ENCODE measurements at regions not wholly inside any gene's neighbourhood (a gene's known extent, or its start where the extent isn't known, plus 50 kb on each side); places are given as distances from the start of the nearest gene placed in this dataset.

GRCh38 chr2:126778561-126779501 is 119.9 kb upstream of the TEX51 start:
- Mint-ChIP-seq H3K36me3 (no peaks in the 10 kb centered on the region), H3K4me1 (ENCODE audit: low read depth in 2 of 2) (peaks cover 6 to 14% of the 10 kb centered on the region in 2 donors), H3K4me3 (peak overlapping the region; percentile 49), H3K9me3 (no peaks in the 10 kb centered on the region), H3K27ac (no peak overlapping the region), H3K27me3 (peaks cover 14 to 20% of the 10 kb centered on the region in 2 donors)
- DNase-seq (ENCODE audit: low spot score) (peak; percentile 56), ATAC-seq (no peak)

GRCh38 chr2:126781206-126781605 is 117.5 kb upstream of the TEX51 start:
- Mint-ChIP-seq H3K27me3 (peaks cover 14 to 16% of the 10 kb centered on the region in 2 donors), H3K4me1 (ENCODE audit: low read depth in 2 of 2) (peaks cover 5 to 6% of the 10 kb centered on the region in 2 donors), H3K27ac (no peak overlapping the region), H3K4me3 (no peak overlapping the region), H3K36me3 (no peaks in the 10 kb centered on the region), H3K9me3 (no peaks in the 10 kb centered on the region)
- DNase-seq (ENCODE audit: low spot score) (peak; percentile 53), ATAC-seq (no peak)

GRCh38 chr2:126781806-126782205 is 116.9 kb upstream of the TEX51 start:
- H3K36me3 Mint-ChIP-seq: no peaks in the 10 kb centered on the region
- H3K4me3 Mint-ChIP-seq: no peak overlapping the region
- H3K4me1 Mint-ChIP-seq (ENCODE audit: low read depth in 2 of 2): peaks cover 5 to 6% of the 10 kb centered on the region in 2 donors
- H3K9me3 Mint-ChIP-seq: no peaks in the 10 kb centered on the region
- no peak overlapping the region for H3K27ac Mint-ChIP-seq
- ATAC-seq (no peak), DNase-seq (ENCODE audit: low spot score) (peak; percentile 56)
- H3K27me3 Mint-ChIP-seq: peaks cover 14 to 16% of the 10 kb centered on the region in 2 donors

- H3K9me3 Mint-ChIP-seq: no peaks in the 10 kb centered on the region
- ATAC-seq (no peak), DNase-seq (ENCODE audit: low spot score) (peak; percentile 47)
- H3K4me1 Mint-ChIP-seq (ENCODE audit: low read depth in 2 of 2): no peaks in the 10 kb centered on the region
- peaks cover 13 to 14% of the 10 kb centered on the region in 2 donors for H3K27me3 Mint-ChIP-seq
- H3K36me3 Mint-ChIP-seq: no peaks in the 10 kb centered on the region
- H3K4me3 Mint-ChIP-seq: no peak overlapping the region
- H3K27ac Mint-ChIP-seq: no peak overlapping the region
Observed at GRCh38 chr2:126782648-126783047, 116.0 kb upstream of the TEX51 start.

- peak; percentile 15 for DNase-seq (ENCODE audit: low spot score)
- Mint-ChIP-seq H3K4me1 (ENCODE audit: low read depth in 2 of 2) (no peaks in the 10 kb centered on the region), H3K27ac (no peak overlapping the region), H3K36me3 (no peaks in the 10 kb centered on the region), H3K27me3 (peaks cover 11 to 13% of the 10 kb centered on the region in 2 donors), H3K9me3 (no peaks in the 10 kb centered on the region), H3K4me3 (no peak overlapping the region)
- ATAC-seq: no peak
Observed at GRCh38 chr2:126783341-126783740, 115.3 kb upstream of the TEX51 start.

- H3K9me3 Mint-ChIP-seq: no peaks in the 10 kb centered on the region
- DNase-seq (ENCODE audit: low spot score) (peak; percentile 35), ATAC-seq (no peak)
- H3K4me3 Mint-ChIP-seq: no peak overlapping the region
- no peaks in the 10 kb centered on the region for H3K4me1 Mint-ChIP-seq (ENCODE audit: low read depth in 2 of 2)
- H3K36me3 Mint-ChIP-seq: no peaks in the 10 kb centered on the region
- peaks cover 9 to 11% of the 10 kb centered on the region in 2 donors for H3K27me3 Mint-ChIP-seq
- no peak overlapping the region for H3K27ac Mint-ChIP-seq
Observed at GRCh38 chr2:126784045-126784444, 114.6 kb upstream of the TEX51 start.

GRCh38 chr2:126784621-126785020 is 114.1 kb upstream of the TEX51 start:
- H3K27me3 Mint-ChIP-seq: peaks cover 9 to 11% of the 10 kb centered on the region in 2 donors
- no peak for ATAC-seq
- H3K27ac Mint-ChIP-seq: no peak overlapping the region

GRCh38 chr2:126785236-126785635 is 113.5 kb upstream of the TEX51 start:
- H3K4me1 Mint-ChIP-seq (ENCODE audit: low read depth in 2 of 2): no peaks in the 10 kb centered on the region
- H3K27me3 Mint-ChIP-seq: peaks cover 6 to 9% of the 10 kb centered on the region in 2 donors
- no peak overlapping the region for H3K27ac Mint-ChIP-seq
- DNase-seq (ENCODE audit: low spot score) (peak; percentile 28), ATAC-seq (no peak)
- no peaks in the 10 kb centered on the region for H3K9me3 Mint-ChIP-seq
- no peak overlapping the region for H3K4me3 Mint-ChIP-seq
- H3K36me3 Mint-ChIP-seq: no peaks in the 10 kb centered on the region

More at GRCh38 chr2:126784621-126785020, 114.1 kb upstream of the TEX51 start:
- no peaks in the 10 kb centered on the region for H3K9me3 Mint-ChIP-seq
- H3K4me3 Mint-ChIP-seq: no peak overlapping the region
- H3K36me3 Mint-ChIP-seq: no peaks in the 10 kb centered on the region
- peak; percentile 10 for DNase-seq (ENCODE audit: low spot score)
- H3K4me1 Mint-ChIP-seq (ENCODE audit: low read depth in 2 of 2): no peaks in the 10 kb centered on the region

- no peak for ATAC-seq
- H3K27ac Mint-ChIP-seq: no peak overlapping the region
Observed at GRCh38 chr2:126785862-126786261, 112.8 kb upstream of the TEX51 start.

GRCh38 chr2:126786765-126787164 is 111.9 kb upstream of the TEX51 start:
- H3K4me1 Mint-ChIP-seq (ENCODE audit: low read depth in 2 of 2): no peaks in the 10 kb centered on the region
- H3K36me3 Mint-ChIP-seq: no peaks in the 10 kb centered on the region
- H3K27me3 Mint-ChIP-seq: peaks cover 0 to 4% of the 10 kb centered on the region in 2 donors
- DNase-seq (ENCODE audit: low spot score) (peak; percentile 45), ATAC-seq (no peak)
- H3K27ac Mint-ChIP-seq: no peak overlapping the region
- H3K9me3 Mint-ChIP-seq: no peaks in the 10 kb centered on the region
- no peak overlapping the region for H3K4me3 Mint-ChIP-seq

More at GRCh38 chr2:126785862-126786261, 112.8 kb upstream of the TEX51 start:
- Mint-ChIP-seq H3K4me3 (no peak overlapping the region), H3K36me3 (no peaks in the 10 kb centered on the region), H3K4me1 (ENCODE audit: low read depth in 2 of 2) (no peaks in the 10 kb centered on the region), H3K9me3 (no peaks in the 10 kb centered on the region), H3K27me3 (peaks cover under 1 to 4% of the 10 kb centered on the region in 2 donors)
- no peak for DNase-seq (ENCODE audit: low spot score)

GRCh38 chr2:126787289-126787688 is 111.4 kb upstream of the TEX51 start:
- H3K9me3 Mint-ChIP-seq: no peaks in the 10 kb centered on the region
- H3K27me3 Mint-ChIP-seq: no peaks in the 10 kb centered on the region
- H3K36me3 Mint-ChIP-seq: no peaks in the 10 kb centered on the region
- H3K4me1 Mint-ChIP-seq (ENCODE audit: low read depth in 2 of 2): no peaks in the 10 kb centered on the region
- DNase-seq (ENCODE audit: low spot score) (peak; percentile 12), ATAC-seq (no peak)
- no peak overlapping the region for H3K4me3 Mint-ChIP-seq
- H3K27ac Mint-ChIP-seq: no peak overlapping the region

GRCh38 chr2:126788113-126788512 is 110.6 kb upstream of the TEX51 start:
- no peak for ATAC-seq
- H3K9me3 Mint-ChIP-seq: no peaks in the 10 kb centered on the region
- no peaks in the 10 kb centered on the region for H3K4me1 Mint-ChIP-seq (ENCODE audit: low read depth in 2 of 2)
- H3K27ac Mint-ChIP-seq: no peak overlapping the region
- peak; percentile 5 for DNase-seq (ENCODE audit: low spot score)
- no peak overlapping the region for H3K4me3 Mint-ChIP-seq
- H3K36me3 Mint-ChIP-seq: no peaks in the 10 kb centered on the region
- peaks cover 4 to 7% of the 10 kb centered on the region in 2 donors for H3K27me3 Mint-ChIP-seq

GRCh38 chr2:126788652-126789051 is 110.0 kb upstream of the TEX51 start:
- Mint-ChIP-seq H3K9me3 (no peaks in the 10 kb centered on the region), H3K4me1 (ENCODE audit: low read depth in 2 of 2) (no peaks in the 10 kb centered on the region), H3K27me3 (peaks cover 9 to 12% of the 10 kb centered on the region in 2 donors), H3K36me3 (no peaks in the 10 kb centered on the region), H3K4me3 (no peak overlapping the region), H3K27ac (no peak overlapping the region)
- ATAC-seq: no peak
- peak; percentile 18 for DNase-seq (ENCODE audit: low spot score)

- no peaks in the 10 kb centered on the region for H3K9me3 Mint-ChIP-seq
- ATAC-seq: no peak
Observed at GRCh38 chr2:126790987-126791780, 107.5 kb upstream of the TEX51 start.

More at GRCh38 chr2:126790987-126791780, 107.5 kb upstream of the TEX51 start:
- no peak overlapping the region for H3K27ac Mint-ChIP-seq
- DNase-seq (ENCODE audit: low spot score): peak; percentile 46
- no peaks in the 10 kb centered on the region for H3K4me1 Mint-ChIP-seq (ENCODE audit: low read depth in 2 of 2)
- no peak overlapping the region for H3K4me3 Mint-ChIP-seq
- H3K27me3 Mint-ChIP-seq: peaks cover 13 to 28% of the 10 kb centered on the region in 2 donors
- H3K36me3 Mint-ChIP-seq: no peaks in the 10 kb centered on the region

All from natural killer cell treated with Interleukin-12 subunit alpha and Interleukin-12 subunit beta and Interleukin-15 and Interleukin-18, amount 100 ng/mL, for 72 hours (primary cell).